Amniotic epithelial cell (primary cell): ENCODE measurements at regions not wholly inside any gene's neighbourhood (a gene's known extent, or its start where the extent isn't known, plus 50 kb on each side); places are given as distances from the start of the nearest gene placed in this dataset.

ENCODE experiments used
- DNase-seq: peaks from one replicate; pipeline ENCODE4 v3.0.0-alpha.2; 2010; ENCODE audit warnings: low read depth

- DNase-seq, result no peak
Observed at GRCh38 chr16:80176114-80176513, 364.7 kb upstream of the DYNLRB2 start.

DNA sequence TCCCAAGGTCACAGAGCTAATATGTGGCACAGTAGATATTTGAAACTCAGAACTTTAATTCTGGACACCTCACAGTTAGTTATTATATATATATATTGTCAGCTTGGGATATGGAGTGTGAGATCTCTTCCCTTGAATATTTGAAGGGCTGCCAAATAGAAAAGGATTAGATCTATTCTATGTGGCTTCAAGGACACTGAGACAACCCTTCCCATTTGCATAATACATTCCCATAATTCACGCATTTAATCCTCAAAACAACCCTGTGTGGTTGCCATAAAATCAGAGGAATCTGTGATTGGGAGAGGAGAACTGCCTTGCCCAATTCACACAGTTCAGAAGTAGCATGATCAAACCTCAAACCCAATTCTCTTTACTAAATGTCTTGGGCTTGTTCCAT, 365.8 kb upstream of the DYNLRB2 start:
- peak; percentile 59 for DNase-seq

GRCh38 chr16:80174416-80174815, 366.4 kb upstream of the DYNLRB2 start:
- peak; percentile 94 for DNase-seq

DNA sequence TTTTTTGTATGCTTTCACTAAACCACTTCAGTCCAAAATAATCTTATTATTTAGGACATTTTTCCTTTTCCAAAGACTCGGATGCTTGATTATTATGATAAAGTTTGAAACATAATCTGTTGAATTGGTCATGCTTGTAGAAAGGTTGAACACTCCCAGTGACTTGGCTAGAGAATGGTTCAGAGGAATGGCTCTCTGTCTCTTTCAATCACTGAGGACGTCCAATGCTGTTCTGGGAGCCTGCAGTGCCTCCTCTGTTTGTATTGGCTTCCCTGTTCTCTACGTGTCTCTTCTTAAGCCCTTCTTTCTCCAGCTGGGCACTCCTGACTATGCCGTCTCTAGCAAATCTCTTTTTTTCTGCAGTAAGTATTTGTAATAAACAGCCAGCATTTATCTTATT, 369.0 kb upstream of the DYNLRB2 start:
- DNase-seq, result no peak

DNA sequence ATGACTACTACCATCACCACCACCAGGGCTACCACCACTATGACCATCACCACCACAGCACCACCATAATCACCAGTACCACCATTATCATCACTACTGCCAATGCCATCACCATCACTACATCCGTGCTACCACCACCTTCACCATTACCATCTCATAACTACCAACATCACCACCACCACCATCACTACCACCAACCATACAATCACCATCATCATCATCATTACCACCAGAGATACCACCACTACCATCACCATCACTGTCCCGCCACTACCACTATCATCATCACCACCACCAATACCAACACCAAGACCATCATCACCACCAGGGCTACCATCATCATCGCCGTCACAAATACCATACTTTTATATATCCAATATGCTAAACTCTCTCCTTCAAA, 369.6 kb upstream of the DYNLRB2 start:
- no peak for DNase-seq

GRCh38 chr16:80167657-80168390, 373.0 kb upstream of the DYNLRB2 start:
- no peak for DNase-seq

DNA sequence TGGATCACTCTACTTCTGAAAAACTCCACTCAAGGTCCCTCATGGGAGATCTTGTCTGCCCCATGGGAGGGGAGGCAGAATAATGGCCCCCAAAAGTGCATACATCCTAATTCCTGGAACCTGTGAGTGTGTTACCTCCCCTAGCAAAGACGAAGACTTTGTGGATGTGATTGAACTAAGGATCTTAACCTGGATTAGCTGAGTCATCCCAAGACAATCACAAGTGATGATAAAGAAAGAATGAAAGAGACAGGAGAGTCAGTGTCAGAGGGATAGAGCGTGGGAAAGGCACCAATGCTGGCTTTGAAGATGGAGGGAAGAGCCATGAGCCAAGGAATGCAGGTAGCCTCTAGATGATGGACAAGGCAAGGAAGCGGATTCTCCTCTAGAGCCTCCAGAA, 374.7 kb upstream of the DYNLRB2 start:
- peak; percentile 33 for DNase-seq

- DNase-seq, result no peak
Observed at GRCh38 chr16:80164966-80165550, 375.7 kb upstream of the DYNLRB2 start.

DNA sequence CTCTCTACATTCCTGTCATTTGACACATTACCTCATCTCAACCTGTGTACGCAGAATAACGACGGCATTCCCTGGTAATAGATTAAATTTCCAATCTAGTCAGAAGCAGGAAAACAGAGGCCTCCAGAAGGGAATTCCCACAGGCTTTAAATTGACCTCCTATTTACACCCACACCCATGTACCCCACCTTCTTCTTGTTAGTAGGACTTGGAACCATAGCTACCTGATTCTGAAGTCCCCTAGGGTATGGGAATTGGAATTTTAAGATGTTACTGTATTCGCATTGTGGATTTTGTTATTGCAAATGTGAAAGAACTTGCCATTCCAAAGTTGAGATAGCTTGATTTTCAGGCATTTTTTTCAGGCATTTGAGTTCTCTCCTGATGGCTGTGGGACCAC, 377.5 kb upstream of the DYNLRB2 start:
- no peak for DNase-seq

DNA sequence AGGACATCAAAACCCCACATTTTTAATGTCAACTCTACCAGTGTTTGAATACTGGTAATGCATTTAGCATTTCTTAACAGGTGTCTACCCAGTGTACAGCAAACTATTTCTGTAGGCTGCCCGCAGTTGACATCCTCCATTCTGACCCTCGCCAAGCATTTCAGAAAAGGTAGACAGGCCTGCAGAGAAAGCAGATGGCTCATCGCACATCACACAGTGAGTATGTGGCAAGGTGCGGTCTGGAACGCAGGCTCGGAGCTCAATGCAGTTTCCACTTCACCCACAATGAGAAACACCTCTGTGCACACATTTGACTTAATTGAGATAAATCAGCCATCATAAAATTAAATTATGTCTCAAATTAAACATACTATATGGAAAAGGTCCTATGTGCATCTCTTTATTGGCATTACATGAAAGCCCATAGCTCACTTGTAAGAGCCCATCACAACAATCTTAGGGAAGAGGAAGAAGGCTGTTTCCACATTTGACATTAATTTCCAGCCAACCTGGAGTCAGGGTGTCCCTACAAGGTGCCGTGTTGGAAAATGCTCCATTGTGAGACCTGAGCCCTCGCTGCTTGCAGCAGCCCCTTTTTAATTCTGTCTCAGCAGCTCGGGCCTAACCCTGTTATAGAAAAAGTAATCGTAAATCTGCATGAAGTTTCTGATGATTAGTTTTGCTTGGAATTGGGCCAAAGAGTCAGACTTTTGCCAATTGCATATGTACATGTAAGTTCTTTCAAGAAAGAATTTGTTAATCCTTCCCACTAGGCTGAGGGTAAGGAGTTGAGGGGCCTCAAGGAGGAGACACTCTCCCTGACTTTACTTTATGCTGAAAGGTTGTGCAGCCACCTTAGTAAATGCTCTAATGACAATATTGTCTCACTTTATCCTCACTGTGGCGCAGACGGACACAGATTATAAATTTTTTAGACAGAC, 378.7 kb upstream of the DYNLRB2 start:
- DNase-seq, result no peak

GRCh38 chr16:80158766-80159165, 382.0 kb upstream of the DYNLRB2 start:
- peak; percentile 77 for DNase-seq

DNA sequence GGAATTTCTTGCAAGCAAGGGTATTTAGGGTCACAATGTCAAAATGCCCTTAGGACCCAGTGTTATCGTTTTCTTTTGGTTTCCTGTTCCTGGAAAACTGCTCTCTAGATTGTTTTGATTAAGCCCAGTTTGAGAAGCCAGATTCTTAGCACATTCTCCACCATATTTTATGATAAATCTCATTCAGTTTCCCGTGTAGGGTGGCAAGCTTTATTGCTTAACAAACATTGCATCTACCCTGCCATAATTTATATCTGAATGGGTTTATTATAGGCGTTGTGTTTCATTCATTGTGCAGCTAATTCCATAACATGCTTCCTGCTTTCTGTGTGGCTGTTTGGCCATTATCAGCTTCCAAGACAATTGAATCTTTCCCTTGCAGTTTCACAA, 389.1 kb upstream of the DYNLRB2 start:
- no peak for DNase-seq

GRCh38 chr16:80150978-80151721, 389.6 kb upstream of the DYNLRB2 start:
- DNase-seq, result peak; percentile 43

DNA sequence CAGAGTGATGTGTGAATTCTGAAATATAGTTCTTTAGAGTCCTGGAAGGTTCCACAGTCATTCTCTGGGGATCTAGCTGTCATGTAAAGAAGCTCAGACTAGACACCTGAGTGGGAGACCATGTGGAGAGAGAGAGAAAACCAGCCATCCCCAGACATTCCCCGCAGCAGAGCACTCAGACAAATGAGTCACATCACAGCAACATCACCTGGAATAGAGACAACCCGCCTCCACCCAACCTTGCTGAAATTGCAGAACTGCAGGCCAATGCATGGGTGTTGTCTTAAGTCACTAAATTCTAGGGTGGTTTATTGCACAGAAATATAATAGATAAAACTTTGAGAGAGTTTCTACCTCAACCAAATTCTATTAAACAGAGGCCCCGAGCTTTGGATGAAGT, 392.0 kb upstream of the DYNLRB2 start:
- no peak for DNase-seq

- DNase-seq, result no peak
Observed at GRCh38 chr16:80147026-80147655, 393.7 kb upstream of the DYNLRB2 start.

- peak; percentile 59 for DNase-seq
Observed at GRCh38 chr16:80144191-80144590, 396.6 kb upstream of the DYNLRB2 start.

DNA sequence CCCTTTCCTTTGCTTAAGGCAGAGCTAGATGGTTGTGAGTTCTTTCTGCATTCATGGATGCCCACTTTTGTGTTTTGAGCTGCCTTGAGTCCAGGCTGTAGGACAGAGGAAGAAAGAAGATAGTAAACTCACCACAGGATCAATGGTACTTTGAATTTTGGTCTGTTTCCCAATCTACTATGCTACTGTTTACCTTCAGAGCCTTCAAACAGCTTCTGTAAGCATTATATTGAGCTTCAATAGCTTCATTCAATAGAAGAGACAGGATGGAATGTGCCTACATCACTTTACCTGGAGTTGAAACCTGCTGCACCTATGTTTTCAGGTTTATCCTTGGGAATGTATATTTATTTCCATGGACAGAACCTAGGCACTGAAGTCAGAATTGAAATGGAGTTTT, 397.9 kb upstream of the DYNLRB2 start:
- no peak for DNase-seq

DNA sequence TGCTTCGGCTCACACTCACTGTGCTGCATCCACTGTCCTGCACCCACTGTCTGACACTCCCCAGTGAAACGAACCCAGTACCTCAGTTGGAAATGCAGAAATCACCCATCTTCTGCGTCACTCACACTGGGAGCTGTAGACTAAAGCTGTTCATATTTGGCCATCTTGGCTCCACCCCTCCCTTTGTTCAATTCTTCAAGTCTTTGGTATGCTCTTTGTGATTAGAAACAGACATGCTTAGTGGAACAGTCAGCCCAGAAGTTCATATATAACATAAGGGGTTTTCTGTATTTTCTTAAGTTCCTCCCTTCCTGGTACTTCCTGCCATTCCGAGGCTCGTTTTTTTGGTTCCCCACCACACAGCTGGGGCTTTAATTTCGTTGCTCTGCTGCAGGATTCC, 398.5 kb upstream of the DYNLRB2 start:
- no peak for DNase-seq

- no peak for DNase-seq
Observed at GRCh38 chr16:80129791-80130190, 411.0 kb upstream of the DYNLRB2 start.

DNA sequence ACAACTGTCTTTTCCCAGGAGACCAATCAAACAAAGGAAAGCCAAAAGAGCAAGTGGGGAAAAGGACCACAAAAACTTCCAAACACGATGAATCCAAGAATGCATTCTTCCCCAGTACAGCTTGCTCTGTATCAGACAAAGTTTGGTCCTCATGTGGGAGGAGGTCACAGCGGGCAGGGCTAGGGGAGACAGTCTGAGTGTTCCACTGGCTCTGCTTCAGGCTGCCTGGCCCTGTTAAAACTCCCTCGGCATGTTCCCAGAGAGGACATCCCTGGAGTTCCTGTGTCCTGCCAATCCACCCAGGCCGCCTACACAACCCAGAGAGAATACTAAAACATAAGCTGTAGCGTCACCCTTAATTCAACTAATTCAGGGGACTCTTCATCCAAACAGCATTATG, 415.1 kb upstream of the DYNLRB2 start:
- no peak for DNase-seq

DNA sequence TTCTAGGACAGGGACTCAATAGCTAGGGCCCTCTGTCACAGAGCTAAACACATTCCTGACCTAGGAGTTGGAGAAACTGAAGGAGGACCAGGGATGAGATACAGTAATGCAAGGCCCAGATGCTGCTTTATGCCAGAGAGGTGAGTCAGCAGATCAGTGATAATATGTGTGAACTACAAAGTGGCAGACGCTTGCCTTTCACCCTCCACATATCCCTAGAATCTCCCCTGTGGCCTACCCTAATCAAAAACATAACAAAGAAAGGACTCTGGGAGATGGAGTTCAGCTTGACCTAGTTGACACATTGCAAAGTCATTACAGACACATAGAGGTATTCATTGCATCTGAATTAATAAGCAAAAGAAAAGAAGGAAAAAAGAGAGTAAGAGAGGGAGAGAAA, 417.6 kb upstream of the DYNLRB2 start:
- DNase-seq, result peak; percentile 6

DNA sequence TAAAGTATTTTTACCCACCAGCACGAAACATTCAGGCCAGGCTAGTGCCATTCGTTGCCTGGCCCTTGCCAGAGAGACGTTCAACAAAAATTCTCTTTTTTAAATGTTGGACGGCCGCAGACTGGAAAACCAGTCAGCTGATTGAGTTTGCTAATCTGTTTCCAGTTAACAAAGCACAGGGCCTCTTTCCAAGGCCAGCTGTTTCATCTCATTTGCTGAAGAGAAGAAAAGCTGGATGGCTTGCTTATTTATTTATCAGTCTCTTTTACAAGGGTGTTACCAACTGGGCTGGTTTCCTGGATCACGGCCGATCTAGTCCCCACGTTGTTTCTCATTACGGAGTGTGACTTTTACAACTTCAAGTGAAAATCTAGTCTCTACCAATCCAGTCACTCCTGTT, 418.7 kb upstream of the DYNLRB2 start:
- DNase-seq, result peak; percentile 42
